DND-41 (cell line): ENCODE measurements at regions not wholly inside any gene's neighbourhood (a gene's known extent, or its start where the extent isn't known, plus 50 kb on each side); places are given as distances from the start of the nearest gene placed in this dataset.

ENCODE experiments used
- EZH2 ChIP-seq: IDR thresholded peaks from 3 replicates; pipeline ENCODE4 v1.6.1; 2012; ENCODE audit warnings: borderline replicate concordance, low read depth, mild to moderate bottlenecking, moderate library complexity, low read length, inconsistent platforms; ENCODE audit not compliant: severe bottlenecking
- TF ChIP-seq, protein P1 (sequence below): IDR thresholded peaks from 2 replicates; pipeline ENCODE4 v1.5.1; 2012; ENCODE audit warnings: borderline replicate concordance, low read length, moderate library complexity, mild to moderate bottlenecking; ENCODE audit not compliant: poor library complexity, severe bottlenecking; ENCODE audit errors: extremely low read depth

DNA sequence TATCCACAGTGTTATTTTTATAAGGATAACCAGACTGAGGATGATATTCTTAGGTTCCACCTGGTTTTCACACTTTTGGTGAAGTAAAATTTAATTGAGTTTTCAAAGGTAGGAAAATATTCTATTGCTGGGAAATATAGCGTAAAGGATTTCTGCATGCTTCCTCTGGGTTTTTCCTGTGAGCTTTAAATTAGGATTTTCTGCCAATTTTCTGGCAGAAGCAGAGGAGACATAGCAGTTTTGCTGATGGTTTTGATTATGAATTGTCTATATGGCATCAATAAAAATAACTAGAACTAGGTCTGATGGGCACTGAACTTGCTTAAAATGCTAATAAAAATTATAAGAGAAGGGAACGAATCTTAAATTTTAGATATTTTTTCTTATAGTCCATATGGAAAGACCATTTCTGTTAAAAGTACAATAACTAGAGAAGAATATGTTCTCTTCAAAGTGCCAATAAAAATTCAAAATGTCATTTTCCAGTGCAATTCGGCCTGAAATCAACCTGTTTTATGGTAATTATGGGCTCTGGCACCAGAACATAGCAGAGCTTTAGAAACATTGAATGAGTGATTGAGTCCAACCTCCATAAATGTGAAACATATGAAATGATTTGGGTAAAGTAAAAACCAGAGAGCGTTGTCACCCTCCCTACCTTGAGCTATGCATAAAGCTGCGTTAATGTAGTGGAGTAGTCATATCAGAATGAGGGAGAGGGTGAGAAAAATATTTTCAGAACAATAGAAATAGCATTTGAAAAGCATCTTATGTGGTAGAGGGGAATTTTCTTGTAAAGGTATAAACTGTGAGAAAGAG, 279.7 kb downstream of the SPRY1 start:
- TF ChIP-seq, protein P1, sequence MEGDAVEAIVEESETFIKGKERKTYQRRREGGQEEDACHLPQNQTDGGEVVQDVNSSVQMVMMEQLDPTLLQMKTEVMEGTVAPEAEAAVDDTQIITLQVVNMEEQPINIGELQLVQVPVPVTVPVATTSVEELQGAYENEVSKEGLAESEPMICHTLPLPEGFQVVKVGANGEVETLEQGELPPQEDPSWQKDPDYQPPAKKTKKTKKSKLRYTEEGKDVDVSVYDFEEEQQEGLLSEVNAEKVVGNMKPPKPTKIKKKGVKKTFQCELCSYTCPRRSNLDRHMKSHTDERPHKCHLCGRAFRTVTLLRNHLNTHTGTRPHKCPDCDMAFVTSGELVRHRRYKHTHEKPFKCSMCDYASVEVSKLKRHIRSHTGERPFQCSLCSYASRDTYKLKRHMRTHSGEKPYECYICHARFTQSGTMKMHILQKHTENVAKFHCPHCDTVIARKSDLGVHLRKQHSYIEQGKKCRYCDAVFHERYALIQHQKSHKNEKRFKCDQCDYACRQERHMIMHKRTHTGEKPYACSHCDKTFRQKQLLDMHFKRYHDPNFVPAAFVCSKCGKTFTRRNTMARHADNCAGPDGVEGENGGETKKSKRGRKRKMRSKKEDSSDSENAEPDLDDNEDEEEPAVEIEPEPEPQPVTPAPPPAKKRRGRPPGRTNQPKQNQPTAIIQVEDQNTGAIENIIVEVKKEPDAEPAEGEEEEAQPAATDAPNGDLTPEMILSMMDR: no peak
- TF ChIP-seq EZH2: no peak
